ENCODE measurements at regions not wholly inside any gene's neighbourhood (a gene's known extent, or its start where the extent isn't known, plus 50 kb on each side); places are given as distances from the start of the nearest gene placed in this dataset.

DNA sequence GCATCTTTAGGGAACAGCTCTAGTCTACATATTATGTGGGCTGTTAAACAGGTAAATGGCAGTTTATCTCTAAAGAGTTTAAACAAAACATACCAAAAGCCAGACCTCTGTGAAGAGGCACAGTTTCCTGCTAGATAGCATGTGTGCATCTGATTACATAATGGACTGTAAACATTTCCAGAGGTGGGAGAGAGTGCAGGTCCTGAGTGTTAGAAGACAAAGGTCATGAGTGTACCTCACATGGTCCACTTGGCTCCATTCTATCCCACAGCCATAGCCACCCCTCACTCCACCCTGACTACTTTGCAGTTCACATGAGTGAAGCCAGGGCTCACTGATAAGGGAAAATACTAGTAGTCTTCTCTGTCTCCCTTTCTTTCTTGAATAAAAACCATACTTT lies 233.4 kb downstream of the MTX2 start:
- TF ChIP-seq RAD21 (conservative IDR thresholded peaks at IDR 0.05 in 1 of 2, IDR thresholded peaks at IDR 0.05 in 1 of 2) (no peak), RFX5 (IDR thresholded peaks at IDR 0.05) (no peak), CHD2 (IDR thresholded peaks at IDR 0.05; ENCODE audit: low read length, partially characterized antibody) (no peak), RARB (CRISPR knock-in tag; IDR thresholded peaks at IDR 0.05) (no peak), FOSL2 (IDR thresholded peaks at IDR 0.05) (no peak), FOSL2 (CRISPR knock-in tag; IDR thresholded peaks at IDR 0.05) (no peak), FOSB (CRISPR knock-in tag; IDR thresholded peaks at IDR 0.05) (no peak), EP300 (IDR thresholded peaks at IDR 0.05) (no peak), BCL3 (IDR thresholded peaks at IDR 0.05) (no peak), RNF2 (IDR thresholded peaks at IDR 0.05; ENCODE audit: borderline replicate concordance, low read depth) (no peak), CEBPB (IDR thresholded peaks at IDR 0.05) (no peak)
- TF ChIP-seq, protein P1, sequence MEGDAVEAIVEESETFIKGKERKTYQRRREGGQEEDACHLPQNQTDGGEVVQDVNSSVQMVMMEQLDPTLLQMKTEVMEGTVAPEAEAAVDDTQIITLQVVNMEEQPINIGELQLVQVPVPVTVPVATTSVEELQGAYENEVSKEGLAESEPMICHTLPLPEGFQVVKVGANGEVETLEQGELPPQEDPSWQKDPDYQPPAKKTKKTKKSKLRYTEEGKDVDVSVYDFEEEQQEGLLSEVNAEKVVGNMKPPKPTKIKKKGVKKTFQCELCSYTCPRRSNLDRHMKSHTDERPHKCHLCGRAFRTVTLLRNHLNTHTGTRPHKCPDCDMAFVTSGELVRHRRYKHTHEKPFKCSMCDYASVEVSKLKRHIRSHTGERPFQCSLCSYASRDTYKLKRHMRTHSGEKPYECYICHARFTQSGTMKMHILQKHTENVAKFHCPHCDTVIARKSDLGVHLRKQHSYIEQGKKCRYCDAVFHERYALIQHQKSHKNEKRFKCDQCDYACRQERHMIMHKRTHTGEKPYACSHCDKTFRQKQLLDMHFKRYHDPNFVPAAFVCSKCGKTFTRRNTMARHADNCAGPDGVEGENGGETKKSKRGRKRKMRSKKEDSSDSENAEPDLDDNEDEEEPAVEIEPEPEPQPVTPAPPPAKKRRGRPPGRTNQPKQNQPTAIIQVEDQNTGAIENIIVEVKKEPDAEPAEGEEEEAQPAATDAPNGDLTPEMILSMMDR (IDR thresholded peaks at IDR 0.05) = no peak
- TF ChIP-seq, protein P2, sequence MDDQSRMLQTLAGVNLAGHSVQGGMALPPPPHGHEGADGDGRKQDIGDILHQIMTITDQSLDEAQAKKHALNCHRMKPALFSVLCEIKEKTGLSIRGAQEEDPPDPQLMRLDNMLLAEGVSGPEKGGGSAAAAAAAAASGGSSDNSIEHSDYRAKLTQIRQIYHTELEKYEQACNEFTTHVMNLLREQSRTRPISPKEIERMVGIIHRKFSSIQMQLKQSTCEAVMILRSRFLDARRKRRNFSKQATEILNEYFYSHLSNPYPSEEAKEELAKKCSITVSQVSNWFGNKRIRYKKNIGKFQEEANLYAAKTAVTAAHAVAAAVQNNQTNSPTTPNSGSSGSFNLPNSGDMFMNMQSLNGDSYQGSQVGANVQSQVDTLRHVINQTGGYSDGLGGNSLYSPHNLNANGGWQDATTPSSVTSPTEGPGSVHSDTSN (IDR thresholded peaks at IDR 0.05) = no peak
- TF ChIP-seq, protein P3, sequence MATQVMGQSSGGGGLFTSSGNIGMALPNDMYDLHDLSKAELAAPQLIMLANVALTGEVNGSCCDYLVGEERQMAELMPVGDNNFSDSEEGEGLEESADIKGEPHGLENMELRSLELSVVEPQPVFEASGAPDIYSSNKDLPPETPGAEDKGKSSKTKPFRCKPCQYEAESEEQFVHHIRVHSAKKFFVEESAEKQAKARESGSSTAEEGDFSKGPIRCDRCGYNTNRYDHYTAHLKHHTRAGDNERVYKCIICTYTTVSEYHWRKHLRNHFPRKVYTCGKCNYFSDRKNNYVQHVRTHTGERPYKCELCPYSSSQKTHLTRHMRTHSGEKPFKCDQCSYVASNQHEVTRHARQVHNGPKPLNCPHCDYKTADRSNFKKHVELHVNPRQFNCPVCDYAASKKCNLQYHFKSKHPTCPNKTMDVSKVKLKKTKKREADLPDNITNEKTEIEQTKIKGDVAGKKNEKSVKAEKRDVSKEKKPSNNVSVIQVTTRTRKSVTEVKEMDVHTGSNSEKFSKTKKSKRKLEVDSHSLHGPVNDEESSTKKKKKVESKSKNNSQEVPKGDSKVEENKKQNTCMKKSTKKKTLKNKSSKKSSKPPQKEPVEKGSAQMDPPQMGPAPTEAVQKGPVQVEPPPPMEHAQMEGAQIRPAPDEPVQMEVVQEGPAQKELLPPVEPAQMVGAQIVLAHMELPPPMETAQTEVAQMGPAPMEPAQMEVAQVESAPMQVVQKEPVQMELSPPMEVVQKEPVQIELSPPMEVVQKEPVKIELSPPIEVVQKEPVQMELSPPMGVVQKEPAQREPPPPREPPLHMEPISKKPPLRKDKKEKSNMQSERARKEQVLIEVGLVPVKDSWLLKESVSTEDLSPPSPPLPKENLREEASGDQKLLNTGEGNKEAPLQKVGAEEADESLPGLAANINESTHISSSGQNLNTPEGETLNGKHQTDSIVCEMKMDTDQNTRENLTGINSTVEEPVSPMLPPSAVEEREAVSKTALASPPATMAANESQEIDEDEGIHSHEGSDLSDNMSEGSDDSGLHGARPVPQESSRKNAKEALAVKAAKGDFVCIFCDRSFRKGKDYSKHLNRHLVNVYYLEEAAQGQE (IDR thresholded peaks at IDR 0.05) = no peak

Data from A549 (cell line).